ENCODE measurements at regions not wholly inside any gene's neighbourhood (a gene's known extent, or its start where the extent isn't known, plus 50 kb on each side); places are given as distances from the start of the nearest gene placed in this dataset.

- no peak for DNase-seq (ENCODE audit: low spot score)
Measured at GRCh38 chr6:130314271-130314670, 51.5 kb upstream of the TMEM200A start.

DNA sequence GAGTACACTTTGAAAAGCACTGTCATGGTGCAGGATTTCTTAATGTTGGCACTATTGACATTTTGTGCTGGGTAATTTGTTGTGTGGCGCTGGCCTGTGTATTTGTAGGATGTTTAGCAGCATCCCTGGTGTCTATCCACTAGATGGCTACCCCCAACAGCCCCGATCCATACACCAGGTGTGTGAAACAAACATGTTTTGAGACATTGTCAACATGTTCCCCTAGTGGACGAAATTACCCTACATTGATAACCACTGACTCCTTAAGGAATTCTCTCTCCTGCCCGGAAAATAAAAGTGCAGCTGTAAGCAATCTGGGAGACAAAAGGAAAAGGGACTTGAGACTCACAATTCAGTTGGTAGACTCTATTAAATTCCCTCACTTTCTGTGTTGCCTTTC is 52.6 kb upstream of the TMEM200A start:
- no peak for DNase-seq (ENCODE audit: low spot score)

- no peak for DNase-seq (ENCODE audit: low spot score)
Measured at GRCh38 chr6:130309028-130309427, 56.8 kb upstream of the TMEM200A start.

DNA sequence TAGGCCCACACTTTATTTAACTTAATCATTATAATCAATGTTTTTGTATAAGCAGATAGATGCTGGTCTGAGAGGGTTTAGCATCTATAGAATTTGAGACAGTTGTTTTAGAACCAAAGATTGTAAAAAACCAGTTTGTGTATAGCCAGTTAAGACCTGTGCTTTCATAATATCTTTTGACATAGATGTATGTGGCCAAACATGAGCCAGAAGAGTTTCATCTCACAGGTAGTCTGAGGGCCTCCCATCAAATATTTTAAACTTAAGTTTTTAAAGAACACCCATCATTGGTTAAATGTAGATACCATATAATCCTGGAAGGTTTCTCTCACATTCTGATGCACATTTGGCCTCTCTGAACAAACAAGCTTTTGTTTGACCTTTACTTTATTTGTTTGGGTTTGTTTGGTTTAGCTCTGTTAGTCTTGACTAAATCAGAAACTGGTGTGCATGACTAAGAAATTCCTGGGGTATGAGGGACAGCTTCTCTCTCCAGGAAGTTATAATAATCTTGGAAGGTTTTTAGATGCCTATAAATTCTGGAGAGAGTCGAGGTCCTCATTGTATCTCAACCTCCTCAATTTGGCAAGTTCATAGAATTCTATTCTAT is 58.0 kb upstream of the TMEM200A start:
- no peak for DNase-seq (ENCODE audit: low spot score)

GRCh38 chr6:130306377-130306776 is 59.4 kb upstream of the TMEM200A start:
- no peak for DNase-seq (ENCODE audit: low spot score)

GRCh38 chr6:130303431-130303830 is 62.4 kb upstream of the TMEM200A start:
- DNase-seq (ENCODE audit: low spot score), result no peak

DNA sequence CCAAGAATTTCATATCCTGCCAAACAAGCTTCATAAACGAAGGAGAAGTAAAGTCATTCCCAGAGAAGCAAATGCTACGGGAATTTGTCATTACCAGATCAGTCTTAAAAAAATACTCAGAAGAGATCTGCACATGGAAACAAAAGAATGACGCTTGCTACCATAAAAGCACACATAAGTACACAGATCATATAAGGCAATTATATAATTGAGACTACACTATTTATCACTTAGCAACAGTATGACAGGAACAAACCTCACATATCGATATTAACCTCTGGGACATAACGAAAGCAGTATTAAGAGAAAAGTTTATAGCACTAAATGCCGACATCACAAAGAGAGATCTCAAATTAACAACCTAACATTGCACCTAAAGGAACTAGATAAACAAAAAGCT is 67.6 kb upstream of the TMEM200A start:
- no peak for DNase-seq (ENCODE audit: low spot score)

GRCh38 chr6:130296854-130297253 is 69.0 kb upstream of the TMEM200A start:
- DNase-seq (ENCODE audit: low spot score), result no peak

- DNase-seq (ENCODE audit: low spot score), result peak; percentile 52
Measured at GRCh38 chr6:130293800-130294199, 71.0 kb upstream of the SAMD3 start.

- no peak for DNase-seq (ENCODE audit: low spot score)
Measured at GRCh38 chr6:130288065-130288464, 65.3 kb upstream of the SAMD3 start.

GRCh38 chr6:130282234-130282995 is 59.7 kb upstream of the SAMD3 start:
- DNase-seq (ENCODE audit: low spot score), result no peak

DNA sequence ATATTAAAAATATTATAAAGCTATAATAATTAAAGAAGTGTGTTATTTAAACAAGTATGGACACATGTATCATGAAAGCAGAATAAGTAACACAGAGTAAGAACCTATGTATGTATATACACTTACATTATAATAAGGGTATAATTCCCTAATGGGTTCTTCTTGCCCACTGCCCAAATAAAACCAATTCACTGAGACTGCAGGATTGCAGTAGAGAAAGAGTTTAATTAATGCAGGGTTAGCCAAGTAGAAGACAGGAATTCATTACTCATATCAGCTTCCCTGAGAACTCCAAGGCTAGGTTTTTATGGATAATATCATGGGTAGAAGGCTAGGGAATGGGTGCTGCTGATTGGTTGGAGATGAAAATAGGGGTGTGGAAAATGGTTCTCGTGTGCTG is 53.8 kb upstream of the SAMD3 start:
- no peak for DNase-seq (ENCODE audit: low spot score)

- no peak for DNase-seq (ENCODE audit: low spot score)
Measured at GRCh38 chr6:130274007-130274406, 51.3 kb upstream of the SAMD3 start.
